ENCODE measurements at regions not wholly inside any gene's neighbourhood (a gene's known extent, or its start where the extent isn't known, plus 50 kb on each side); places are given as distances from the start of the nearest gene placed in this dataset.

GRCh38 chr2:201969241-201969937 is 64.3 kb upstream of the FZD7 start:
- no peak for DNase-seq

GRCh38 chr2:201969938-201970785 is 63.5 kb upstream of the FZD7 start:
- no peak for DNase-seq

GRCh38 chr2:201970786-201971108 is 62.9 kb upstream of the FZD7 start:
- no peak for DNase-seq

- DNase-seq = no peak
These were observed 62.0 kb upstream of the FZD7 start for GRCh38 chr2:201971531-201972228.

- no peak for DNase-seq
These were observed 60.9 kb upstream of the FZD7 start for GRCh38 chr2:201972621-201973255.

GRCh38 chr2:201973305-201973928 is 60.2 kb upstream of the FZD7 start:
- DNase-seq = no peak

GRCh38 chr2:201974171-201975100 is 59.2 kb upstream of the FZD7 start:
- no peak for DNase-seq

- no peak for DNase-seq
These were observed 58.2 kb upstream of the FZD7 start for GRCh38 chr2:201975434-201975833.

- DNase-seq = no peak
These were observed 57.6 kb upstream of the FZD7 start for GRCh38 chr2:201975964-201976612.

GRCh38 chr2:201977651-201978050 is 56.0 kb upstream of the FZD7 start:
- DNase-seq = no peak

GRCh38 chr2:201978333-201978732 is 55.3 kb upstream of the FZD7 start:
- no peak for DNase-seq

GRCh38 chr2:201978986-201979385 is 54.7 kb upstream of the FZD7 start:
- DNase-seq = no peak

GRCh38 chr2:201980389-201980821 is 53.2 kb upstream of the FZD7 start:
- no peak for DNase-seq

- DNase-seq = no peak
These were observed 52.7 kb upstream of the FZD7 start for GRCh38 chr2:201980946-201981345.

GRCh38 chr2:201983174-201983573 is 50.5 kb upstream of the FZD7 start:
- no peak for DNase-seq

- DNase-seq = no peak
These were observed 49.9 kb upstream of the FZD7 start for GRCh38 chr2:201983800-201984199.
